Mesothelial cell of epicardium (in vitro differentiated cells): ENCODE measurements at regions not wholly inside any gene's neighbourhood (a gene's known extent, or its start where the extent isn't known, plus 50 kb on each side); places are given as distances from the start of the nearest gene placed in this dataset.

ENCODE experiments used
- DNase-seq, 2 experiments: peaks; one replicate each; pipeline ENCODE4 v3.0.0; 2021; ENCODE audit warnings: low spot score in 2 of 2; ENCODE audit not compliant: unreplicated experiment in 2 of 2
- H3K27ac Mint-ChIP-seq: 2 replicates; pipeline ENCODE4 v1.8.0; 2021; ENCODE audit warnings: mixed read lengths
- H3K27me3 Mint-ChIP-seq: 2 replicates; pipeline ENCODE4 v1.8.0; 2021; ENCODE audit warnings: low read depth, mixed read lengths
- H3K36me3 Mint-ChIP-seq: 2 replicates; pipeline ENCODE4 v1.8.0; 2021; ENCODE audit warnings: mixed read lengths
- H3K4me1 Mint-ChIP-seq: 2 replicates; pipeline ENCODE4 v1.8.0; 2021; ENCODE audit warnings: mixed read lengths
- H3K4me3 Mint-ChIP-seq: 2 replicates; pipeline ENCODE4 v1.8.0; 2021; ENCODE audit warnings: mild to moderate bottlenecking, moderate library complexity, mixed read lengths
- H3K9me3 Mint-ChIP-seq: 2 replicates; pipeline ENCODE4 v1.8.0; 2021; ENCODE audit warnings: mixed read lengths
- CTCF ChIP-seq: fragments of 200-600 bp; sonication (generic); IDR thresholded peaks from one replicate; pipeline ENCODE4 v1.5.0; 2021; ENCODE audit warnings: antibody characterized with exemption; ENCODE audit not compliant: unreplicated experiment

GRCh38 chr6:6390849-6391602 lies 70.6 kb upstream of the F13A1 start:
- no peak for DNase-seq
- Mint-ChIP-seq H3K36me3 (no peaks in the 10 kb centered on the region), H3K27me3 (peaks cover 62% of the 10 kb centered on the region), H3K27ac (no peak overlapping the region), H3K9me3 (no peaks in the 10 kb centered on the region), H3K4me3 (no peak overlapping the region), H3K4me1 (no peaks in the 10 kb centered on the region)
- no peak for TF ChIP-seq CTCF

GRCh38 chr6:6392214-6393068 lies 72.0 kb upstream of the F13A1 start:
- Mint-ChIP-seq H3K27ac (no peak overlapping the region), H3K9me3 (no peaks in the 10 kb centered on the region), H3K36me3 (no peaks in the 10 kb centered on the region), H3K4me1 (no peaks in the 10 kb centered on the region), H3K27me3 (peaks cover 69% of the 10 kb centered on the region), H3K4me3 (no peak overlapping the region)
- TF ChIP-seq CTCF, result no peak
- no peak for DNase-seq

- H3K4me3 Mint-ChIP-seq, result no peak overlapping the region
- DNase-seq, result no peak
- no peak for TF ChIP-seq CTCF
- peaks cover 73% of the 10 kb centered on the region for H3K27me3 Mint-ChIP-seq
- H3K27ac Mint-ChIP-seq, result no peak overlapping the region
- no peaks in the 10 kb centered on the region for H3K9me3 Mint-ChIP-seq
- no peaks in the 10 kb centered on the region for H3K36me3 Mint-ChIP-seq
- H3K4me1 Mint-ChIP-seq, result no peaks in the 10 kb centered on the region
Observed at GRCh38 chr6:6393069-6393529, 72.6 kb upstream of the F13A1 start.

- H3K36me3 Mint-ChIP-seq, result no peaks in the 10 kb centered on the region
- no peak for TF ChIP-seq CTCF
- no peaks in the 10 kb centered on the region for H3K9me3 Mint-ChIP-seq
Observed at GRCh38 chr6:6395581-6396197, 75.2 kb upstream of the F13A1 start.

GRCh38 chr6:6397842-6398241 lies 77.4 kb upstream of the F13A1 start:
- Mint-ChIP-seq H3K27me3 (peaks cover 57% of the 10 kb centered on the region), H3K9me3 (no peaks in the 10 kb centered on the region), H3K4me3 (no peak overlapping the region), H3K36me3 (no peaks in the 10 kb centered on the region), H3K4me1 (no peaks in the 10 kb centered on the region), H3K27ac (no peak overlapping the region)
- no peak for TF ChIP-seq CTCF
- DNase-seq, result no peak

More at GRCh38 chr6:6395581-6396197, 75.2 kb upstream of the F13A1 start:
- Mint-ChIP-seq H3K27me3 (peaks cover 64% of the 10 kb centered on the region), H3K4me3 (no peak overlapping the region), H3K4me1 (no peaks in the 10 kb centered on the region), H3K27ac (no peak overlapping the region)
- DNase-seq, result no peak
